OCI-M1 (cell line): ENCODE measurements at regions not wholly inside any gene's neighbourhood (a gene's known extent, or its start where the extent isn't known, plus 50 kb on each side); places are given as distances from the start of the nearest gene placed in this dataset.

Source experiments
- DNase-seq: peaks from one replicate; lab custom pipeline; 2025; lab: John Stamatoyannopoulos, UW

- no peak for DNase-seq
Measured at GRCh38 chr12:5195691-5196090, 152.0 kb downstream of the KCNA5 start.

DNA sequence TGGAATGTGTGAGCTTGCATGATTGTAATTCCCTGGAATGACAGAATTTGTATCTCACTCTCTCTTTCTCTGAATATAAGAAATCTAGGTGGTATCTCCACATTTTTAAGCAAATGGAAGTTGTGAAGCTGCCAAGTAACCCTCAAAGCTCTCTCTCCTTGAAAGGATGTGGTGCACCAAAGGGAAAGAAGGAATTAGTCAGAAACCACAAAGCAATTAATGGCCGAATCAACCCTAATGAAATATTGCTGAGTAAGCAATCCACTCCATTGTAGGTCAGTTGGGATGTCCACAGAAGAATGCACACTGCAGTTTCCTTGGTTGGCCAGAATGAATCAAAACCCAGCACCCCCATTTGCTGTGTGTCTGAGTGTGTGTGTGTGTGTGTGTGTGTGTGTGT is 153.5 kb downstream of the KCNA5 start:
- DNase-seq = no peak

DNA sequence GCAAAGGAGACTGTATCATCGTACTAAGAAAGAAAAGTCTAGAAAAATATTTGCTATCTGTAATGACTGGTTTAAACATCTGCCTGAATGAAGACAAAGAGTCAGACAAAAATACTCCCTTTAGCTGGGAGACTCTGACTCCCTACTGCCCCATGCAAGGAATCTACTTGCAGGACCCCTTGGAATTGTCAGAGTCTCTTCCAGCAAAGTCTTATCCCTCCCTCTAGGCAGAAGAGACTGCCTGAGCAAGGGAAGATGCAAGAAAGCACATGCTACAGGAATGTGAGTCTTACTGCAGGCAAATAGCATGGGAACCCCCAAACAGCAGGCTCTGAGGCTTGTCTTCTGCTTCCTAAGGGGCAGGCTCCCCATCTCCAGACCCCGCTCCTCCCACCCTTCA is 154.0 kb downstream of the KCNA5 start:
- DNase-seq = no peak

- DNase-seq = peak; percentile 49
Measured at GRCh38 chr12:5200278-5201087, 156.8 kb downstream of the KCNA5 start.

DNA sequence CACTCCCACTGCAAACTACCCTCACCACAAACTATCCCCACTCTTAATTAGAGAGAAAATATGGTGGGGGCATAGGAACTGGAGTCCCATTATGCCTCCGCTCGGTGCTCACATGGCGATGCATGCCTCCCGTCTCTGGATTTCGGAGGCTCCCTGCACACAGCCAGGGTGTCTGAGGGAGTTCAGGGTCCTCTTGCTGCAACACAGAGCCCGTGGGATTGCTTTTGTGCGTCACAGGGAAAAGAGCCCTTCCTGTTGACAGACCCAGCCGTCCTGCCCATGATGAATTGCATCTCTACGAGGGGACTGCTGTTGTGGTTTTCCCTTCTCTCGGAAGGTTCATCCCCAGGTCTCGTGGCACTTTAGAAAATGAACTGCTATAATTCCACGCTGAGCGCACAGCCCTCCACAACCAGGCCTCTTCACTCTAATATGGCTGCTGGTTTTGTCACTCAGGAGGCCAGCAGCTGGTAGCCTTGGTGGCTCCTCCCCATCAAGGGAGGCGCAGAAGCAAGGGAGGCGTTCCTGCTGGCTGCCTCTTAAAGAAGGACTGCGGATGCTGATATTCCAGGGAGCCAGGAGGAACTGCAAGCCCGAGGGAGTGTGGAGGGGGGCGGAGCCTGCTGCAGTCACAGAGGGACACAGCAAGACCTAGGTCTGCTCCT is 158.0 kb downstream of the KCNA5 start:
- DNase-seq = no peak

GRCh38 chr12:5203274-5203673 is 159.6 kb downstream of the KCNA5 start:
- no peak for DNase-seq

DNA sequence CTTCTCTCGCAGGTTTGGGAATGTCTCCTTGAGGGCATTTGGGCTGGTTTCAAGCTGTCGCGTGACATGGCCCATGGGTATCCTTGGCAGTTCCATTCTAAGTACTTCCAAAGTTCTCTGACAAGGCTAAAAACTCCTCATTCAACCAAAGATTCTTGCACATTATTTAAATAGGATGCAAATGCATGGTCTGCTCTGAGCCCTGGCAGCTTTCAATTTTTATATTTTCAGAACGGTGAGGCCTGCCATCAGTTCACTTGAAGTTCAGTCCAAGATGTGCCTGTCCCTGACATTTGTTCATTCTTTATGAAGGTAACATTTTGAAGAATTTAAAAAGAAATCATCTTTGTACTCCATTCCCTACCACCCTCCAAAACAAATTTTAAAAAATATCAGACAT is 160.0 kb downstream of the KCNA5 start:
- DNase-seq = no peak

DNA sequence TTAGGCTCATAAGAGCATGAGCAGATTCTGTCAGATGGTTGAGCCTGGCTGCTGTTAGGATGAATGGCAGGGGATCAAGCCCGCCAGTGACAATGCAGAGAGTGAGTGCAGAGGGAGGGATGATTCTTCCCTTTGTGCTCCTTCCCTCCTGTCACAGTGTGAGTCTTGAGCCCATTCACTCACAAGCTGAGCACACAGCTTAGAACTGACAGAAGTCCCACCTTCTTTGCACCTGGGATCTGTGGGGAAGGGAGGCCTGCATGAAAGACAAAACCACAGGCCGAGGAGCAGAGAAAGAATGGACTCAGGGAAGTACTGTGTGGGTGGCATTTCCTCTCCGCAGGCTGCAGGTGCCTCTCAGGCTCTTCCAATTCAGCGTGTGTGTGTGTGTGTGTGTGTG is 160.6 kb downstream of the KCNA5 start:
- DNase-seq = no peak

GRCh38 chr12:5204831-5205230 is 161.2 kb downstream of the KCNA5 start:
- no peak for DNase-seq

DNA sequence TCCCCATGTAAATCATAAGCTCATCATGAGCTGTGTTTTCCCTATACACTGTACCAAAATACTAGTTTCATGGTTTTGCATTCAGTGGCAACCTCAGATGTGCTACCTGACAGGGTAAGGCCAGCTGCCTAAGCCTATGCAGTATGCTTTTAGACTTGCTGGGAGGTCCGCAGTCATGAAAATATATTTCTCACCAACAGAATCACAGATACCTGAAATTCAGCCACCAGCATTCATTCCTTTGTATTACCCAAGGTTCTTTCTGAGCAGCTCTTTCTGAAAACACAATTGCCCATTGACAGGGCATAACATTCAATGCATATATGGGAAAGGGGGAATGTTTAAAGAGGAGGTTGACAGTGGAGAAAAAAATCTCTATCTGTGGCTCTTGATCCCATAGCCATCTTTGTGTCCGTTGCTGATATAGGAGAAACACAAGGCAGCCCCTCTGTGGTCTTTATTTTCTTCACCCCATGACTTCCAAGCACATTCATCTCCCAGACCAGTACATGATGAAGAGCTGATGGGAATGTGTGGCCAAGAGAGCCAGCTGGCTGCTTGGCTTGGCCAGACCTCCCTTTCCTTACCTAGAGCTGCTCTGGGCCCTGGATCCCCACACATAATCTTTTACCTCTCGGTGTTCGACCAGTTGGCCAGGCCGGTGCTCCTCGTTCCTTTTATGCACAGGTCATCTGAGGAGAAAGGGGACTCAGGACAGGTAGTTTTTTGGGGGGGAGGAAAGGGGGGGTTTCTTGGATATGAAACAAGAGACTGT is 162.9 kb downstream of the KCNA5 start:
- no peak for DNase-seq

GRCh38 chr12:5210179-5210922 is 166.7 kb downstream of the KCNA5 start:
- no peak for DNase-seq

GRCh38 chr12:5210923-5211290 is 167.2 kb downstream of the KCNA5 start:
- DNase-seq = no peak

- DNase-seq = no peak
Measured at GRCh38 chr12:5213336-5213735, 169.7 kb downstream of the KCNA5 start.

DNA sequence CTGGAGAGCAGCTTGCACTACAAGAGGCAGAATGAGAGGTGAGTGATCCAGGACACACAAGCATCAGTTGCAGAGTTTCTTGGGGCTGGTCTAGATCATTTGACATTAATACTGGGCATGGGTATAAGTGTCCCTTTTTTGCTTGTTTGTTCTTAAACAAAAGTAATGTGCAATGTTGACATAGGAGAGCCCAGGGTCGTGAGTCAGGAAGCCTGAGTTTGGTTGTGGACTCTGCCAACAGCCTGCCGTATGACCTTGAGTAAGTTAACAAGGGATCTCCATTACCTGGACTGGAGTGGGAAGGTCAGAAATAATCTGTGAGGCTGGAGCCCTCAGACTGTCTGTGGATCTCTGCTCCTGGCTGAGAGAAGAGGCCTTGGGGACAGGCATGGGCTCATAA is 170.3 kb downstream of the KCNA5 start:
- no peak for DNase-seq

DNA sequence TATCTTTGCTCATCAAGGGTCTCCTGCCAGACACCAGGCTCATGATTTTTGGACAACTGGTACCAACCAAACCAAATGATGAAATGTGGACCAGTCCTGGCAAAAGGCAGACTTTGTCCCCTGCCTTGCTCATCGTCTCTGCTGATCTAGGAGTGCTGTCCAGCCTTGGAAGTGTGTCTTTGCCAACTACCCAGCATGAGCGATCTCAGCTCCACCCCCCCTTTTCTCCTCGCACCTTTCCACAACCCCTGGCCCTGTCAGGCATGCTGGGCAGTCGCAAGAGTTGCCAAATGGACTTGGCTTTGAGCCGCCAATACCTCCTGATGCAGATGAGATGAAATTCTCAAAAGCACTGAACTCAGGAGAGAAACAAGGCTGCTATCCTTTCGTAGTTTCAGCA is 174.3 kb downstream of the KCNA5 start:
- no peak for DNase-seq

DNA sequence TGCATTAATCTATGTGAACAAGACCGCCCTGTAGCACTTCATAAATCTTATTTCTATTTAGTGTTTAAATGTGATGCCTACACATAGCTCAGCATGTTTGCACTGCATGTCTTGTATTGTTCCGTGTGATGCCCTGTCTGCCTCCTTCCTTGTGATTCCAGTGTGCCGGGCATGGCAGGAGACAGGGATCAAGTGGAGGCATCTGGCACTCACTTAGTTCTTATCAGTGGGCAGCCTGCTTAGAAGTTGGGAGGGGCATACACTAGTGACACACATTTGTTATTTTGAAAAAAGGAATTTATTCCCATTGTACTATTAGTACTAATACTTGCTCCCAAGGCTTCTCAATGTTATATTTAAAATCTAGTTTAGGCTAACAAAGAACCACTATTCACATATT is 176.4 kb downstream of the KCNA5 start:
- no peak for DNase-seq

- DNase-seq = peak; percentile 76
Measured at GRCh38 chr12:5220835-5221234, 177.2 kb downstream of the KCNA5 start.

- no peak for DNase-seq
Measured at GRCh38 chr12:5222011-5222461, 178.4 kb downstream of the KCNA5 start.

- no peak for DNase-seq
Measured at GRCh38 chr12:5222729-5223128, 179.1 kb downstream of the KCNA5 start.

- DNase-seq = no peak
Measured at GRCh38 chr12:5223881-5224280, 180.2 kb downstream of the KCNA5 start.

- no peak for DNase-seq
Measured at GRCh38 chr12:5226581-5226980, 182.9 kb downstream of the KCNA5 start.

- DNase-seq = no peak
Measured at GRCh38 chr12:5227708-5228373, 184.2 kb downstream of the KCNA5 start.
